Epithelial cell of esophagus (primary cell): ENCODE measurements at regions not wholly inside any gene's neighbourhood (a gene's known extent, or its start where the extent isn't known, plus 50 kb on each side); places are given as distances from the start of the nearest gene placed in this dataset.
"Not testable (repeated sequence)": the region's sequence is repeated elsewhere in the genome, so short reads cannot be mapped to it uniquely, and the experiment has no call there.

Experiments used
- DNase-seq: peaks from one replicate; pipeline ENCODE4 v3.0.0; 2010; ENCODE audit warnings: low read depth
- H3K4me3 ChIP-seq: 2 replicates; pipeline ENCODE4 v1.5.1; 2011; ENCODE audit warnings: mild to moderate bottlenecking, low read length, control low read depth
- CTCF ChIP-seq: IDR thresholded peaks from 2 replicates; pipeline ENCODE4 v1.5.1; 2011; ENCODE audit warnings: low read depth, mild to moderate bottlenecking, low read length, control low read depth, inconsistent platforms; ENCODE audit not compliant: insufficient read depth; ENCODE audit errors: missing control alignments

- no peak overlapping the region for H3K4me3 ChIP-seq
- DNase-seq, result no peak
- no peak for TF ChIP-seq CTCF
Observed at GRCh38 chr12:84408936-84409335, 503.7 kb downstream of the SLC6A15 start.

DNA sequence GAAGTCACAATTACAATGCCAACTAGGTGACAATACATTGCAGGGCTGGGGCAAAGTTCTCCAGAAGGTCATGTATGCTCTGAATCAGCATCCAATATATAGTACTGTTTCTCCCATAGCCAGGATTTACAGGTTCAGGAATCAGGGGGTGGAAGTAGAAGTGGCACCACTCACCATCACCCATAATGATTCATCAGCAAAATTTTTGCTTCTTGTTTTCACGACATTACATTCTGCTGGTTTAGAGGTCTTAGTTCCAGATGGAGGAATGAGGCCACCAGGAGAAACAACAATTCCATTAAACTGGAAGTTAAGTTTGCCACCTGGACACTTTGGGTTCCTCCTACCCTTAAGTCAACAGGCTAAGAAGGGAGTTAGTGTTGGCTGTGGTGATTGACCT, 505.9 kb downstream of the SLC6A15 start:
- not testable (repeated sequence) for H3K4me3 ChIP-seq, DNase-seq

DNA sequence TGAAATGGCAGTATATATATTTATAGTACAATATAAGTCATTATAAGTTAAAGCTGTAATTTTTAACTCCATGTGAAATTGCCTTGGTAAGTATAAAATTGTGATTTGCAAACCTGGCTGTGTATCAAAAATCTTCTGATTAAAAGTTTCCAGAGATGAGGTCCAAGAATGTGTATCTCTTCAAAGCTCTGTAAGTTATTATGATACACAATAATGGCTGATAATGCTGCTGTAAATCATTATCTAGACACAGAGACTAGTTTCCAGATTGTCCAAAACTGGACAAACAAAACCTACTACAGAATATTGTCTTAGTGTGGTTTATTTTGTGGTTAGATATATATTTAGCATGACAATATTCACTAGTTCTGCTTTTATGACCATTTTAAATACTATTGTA, 514.8 kb downstream of the SLC6A15 start:
- DNase-seq, result no peak
- no peak overlapping the region for H3K4me3 ChIP-seq
- no peak for TF ChIP-seq CTCF

DNA sequence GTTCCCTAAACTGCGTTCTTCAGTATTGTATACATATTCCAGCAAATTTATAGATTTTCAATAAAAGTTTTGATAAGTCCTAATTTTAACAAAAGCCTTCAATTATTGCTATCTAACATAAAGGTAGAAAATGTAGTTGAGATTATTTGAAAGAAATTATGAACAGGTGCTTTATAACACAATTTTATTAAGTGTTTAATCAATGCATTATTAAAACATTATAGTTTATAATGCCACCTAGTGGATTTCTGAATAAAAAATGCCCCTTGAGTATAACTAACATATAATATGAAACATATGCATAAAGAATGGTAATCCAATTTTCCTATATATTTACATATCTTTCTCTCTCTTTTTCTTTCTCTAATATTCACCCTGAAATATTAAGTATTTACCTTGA, 515.3 kb downstream of the SLC6A15 start:
- H3K4me3 ChIP-seq, result no peak overlapping the region
- no peak for TF ChIP-seq CTCF
- DNase-seq, result peak; percentile 12

DNA sequence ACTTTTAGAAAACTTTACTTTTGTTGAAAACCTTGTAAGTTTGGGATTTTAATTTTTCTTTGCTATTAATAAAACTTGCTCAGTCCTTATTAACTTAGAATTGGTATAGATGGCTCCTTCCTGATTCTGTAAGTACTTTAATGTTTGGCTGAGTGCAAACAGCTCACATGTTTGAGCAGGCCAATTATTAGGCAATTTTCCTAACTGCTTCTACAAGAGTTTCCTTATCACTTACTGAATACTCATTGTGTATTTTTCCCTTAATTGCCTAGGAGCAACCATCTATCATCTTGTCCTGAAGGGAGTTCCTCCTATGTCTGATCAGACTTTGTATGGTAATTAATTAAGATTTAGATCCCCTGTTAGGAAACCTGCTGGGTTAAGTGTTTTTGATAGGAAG, 521.4 kb downstream of the SLC6A15 start:
- not testable (repeated sequence) for H3K4me3 ChIP-seq
- DNase-seq, result peak; percentile 59

GRCh38 chr12:84384384-84384783, 528.2 kb downstream of the SLC6A15 start:
- no peak for DNase-seq
- no peak overlapping the region for H3K4me3 ChIP-seq
- TF ChIP-seq CTCF, result no peak

GRCh38 chr12:84382486-84382885, 530.1 kb downstream of the SLC6A15 start:
- not testable (repeated sequence) for H3K4me3 ChIP-seq
- peak; percentile 83 for DNase-seq

DNA sequence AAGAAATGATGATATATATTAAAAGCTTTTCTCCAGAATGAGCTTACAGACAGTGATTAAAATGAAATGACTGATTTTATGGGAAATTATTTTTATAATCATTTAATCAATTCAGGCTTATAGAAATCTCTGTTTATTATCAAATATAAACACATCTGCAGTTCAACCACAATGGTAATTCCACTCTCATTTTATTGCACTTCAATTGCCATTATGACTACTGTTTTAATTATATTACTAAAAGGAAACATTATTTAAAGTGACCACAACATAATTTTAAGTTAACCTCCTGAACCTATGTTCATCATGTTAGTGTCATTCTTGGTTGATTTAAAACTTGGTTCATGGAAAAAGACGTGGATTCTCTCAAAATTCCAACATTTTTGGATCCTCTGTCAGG, 536.3 kb downstream of the SLC6A15 start:
- DNase-seq, result no peak
- TF ChIP-seq CTCF, result no peak

GRCh38 chr12:84375449-84376170, 537.0 kb downstream of the SLC6A15 start:
- H3K4me3 ChIP-seq, result no peak overlapping the region
- DNase-seq, result peak; percentile 30
- TF ChIP-seq CTCF, result no peak

More for the DNA sequence above, 536.3 kb downstream of the SLC6A15 start:
- no peak overlapping the region for H3K4me3 ChIP-seq
